Vagina (tissue), 2 donors: ENCODE measurements at regions not wholly inside any gene's neighbourhood (a gene's known extent, or its start where the extent isn't known, plus 50 kb on each side); places are given as distances from the start of the nearest gene placed in this dataset.

ENCODE experiments used
- DNase-seq, 2 donors: peaks; one replicate each; pipeline ENCODE4 v3.0.0-alpha.2; 2017; ENCODE audit errors: extremely low spot score in 2 of 2
- H3K27ac ChIP-seq: fragments of 200-600 bp; sonication (generic); one replicate; pipeline ENCODE4 v1.5.1; 2019
- H3K27me3 ChIP-seq: fragments of 200-600 bp; sonication (generic); one replicate; pipeline ENCODE4 v1.5.1; 2019
- H3K36me3 ChIP-seq, 2 donors: fragments of 200-600 bp; sonication (generic); one replicate each; pipeline ENCODE4 v1.5.1; 2017 to 2019
- H3K4me1 ChIP-seq: fragments of 200-600 bp; sonication (generic); one replicate; pipeline ENCODE4 v1.5.1; 2019
- H3K4me3 ChIP-seq, 2 donors: fragments of 200-600 bp; sonication (generic); 1 replicate in 1 of 2; 2 replicates in 1 of 2; pipeline ENCODE4 v1.5.1; 2016 to 2019
- H3K9me3 ChIP-seq: fragments of 200-600 bp; sonication (generic); one replicate; pipeline ENCODE4 v1.5.1; 2019
- POLR2A ChIP-seq, 2 donors: fragments of 450-650 bp; IDR thresholded peaks; one replicate each; pipeline ENCODE4 v1.6.1; 2017; ENCODE audit warnings: antibody characterized with exemption in 2 of 2, mild to moderate bottlenecking in 2 of 2, moderate library complexity in 2 of 2
- POLR2AphosphoS5 ChIP-seq, 2 donors: sonication (generic); formaldehyde crosslinking; IDR thresholded peaks; one replicate each; pipeline ENCODE4 v1.9.0; 2017; ENCODE audit warnings: antibody characterized with exemption in 2 of 2, mild to moderate bottlenecking in 2 of 2, low read depth in 1 of 2; ENCODE audit not compliant: insufficient read depth in 1 of 2
- intact Hi-C: fragments of 100-400 bp; cut with DNase I; formaldehyde crosslinking; loops from one replicate; pipeline ENCODE4 v1.15.1; 2023
- TF ChIP-seq, protein P1 (sequence below), 3 experiments: fragments of 450-650 bp in 2 of 3; fragments of 200-600 bp in 1 of 3; sonication (generic) in 1 of 3; IDR thresholded peaks; one replicate each; pipeline ENCODE4 v1.5.1; 2017 to 2019; ENCODE audit warnings: antibody characterized with exemption in 3 of 3, mild to moderate bottlenecking in 2 of 3, moderate library complexity in 2 of 3

DNA sequence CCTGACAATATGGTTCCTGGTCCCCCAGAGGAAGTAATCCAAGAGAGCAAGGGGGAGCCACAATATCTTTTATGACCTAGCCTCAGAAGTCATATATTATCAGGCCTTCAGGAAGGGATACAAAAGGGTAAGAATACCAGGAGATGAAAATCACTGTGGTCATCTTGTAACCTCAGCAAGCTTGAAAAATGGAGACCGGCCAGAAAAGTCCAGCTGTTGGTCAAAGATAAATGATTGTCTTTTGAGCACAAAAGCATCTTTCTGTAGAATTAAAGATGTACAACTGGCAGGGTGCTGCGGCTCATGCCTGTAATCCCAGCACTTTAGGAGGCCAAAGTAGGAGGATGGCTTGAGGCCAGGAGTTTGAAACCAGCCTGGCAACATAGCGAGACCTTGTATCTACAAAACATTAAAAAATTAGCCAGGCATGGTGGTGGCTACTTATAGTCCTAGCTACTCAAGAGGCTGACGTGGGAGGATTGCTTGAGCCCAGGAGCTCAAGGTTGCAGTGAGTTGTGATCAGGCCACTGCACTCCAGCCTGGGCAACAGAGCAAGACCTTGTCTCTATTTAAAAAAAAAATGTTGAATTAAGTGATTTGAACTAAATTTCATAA, 118.0 kb upstream of the MARCKS start:
- no peaks in the 10 kb centered on the region for H3K4me1 ChIP-seq
- H3K4me3 ChIP-seq: no peak overlapping the region
- DNase-seq: no peak
- H3K9me3 ChIP-seq: no peaks in the 10 kb centered on the region
- no peak for TF ChIP-seq POLR2A (IDR thresholded peaks at IDR 0.05)
- TF ChIP-seq POLR2AphosphoS5 (IDR thresholded peaks at IDR 0.05; ENCODE audit: insufficient read depth in 1 of 2, low read depth in 1 of 2): no peak
- TF ChIP-seq, protein P1, sequence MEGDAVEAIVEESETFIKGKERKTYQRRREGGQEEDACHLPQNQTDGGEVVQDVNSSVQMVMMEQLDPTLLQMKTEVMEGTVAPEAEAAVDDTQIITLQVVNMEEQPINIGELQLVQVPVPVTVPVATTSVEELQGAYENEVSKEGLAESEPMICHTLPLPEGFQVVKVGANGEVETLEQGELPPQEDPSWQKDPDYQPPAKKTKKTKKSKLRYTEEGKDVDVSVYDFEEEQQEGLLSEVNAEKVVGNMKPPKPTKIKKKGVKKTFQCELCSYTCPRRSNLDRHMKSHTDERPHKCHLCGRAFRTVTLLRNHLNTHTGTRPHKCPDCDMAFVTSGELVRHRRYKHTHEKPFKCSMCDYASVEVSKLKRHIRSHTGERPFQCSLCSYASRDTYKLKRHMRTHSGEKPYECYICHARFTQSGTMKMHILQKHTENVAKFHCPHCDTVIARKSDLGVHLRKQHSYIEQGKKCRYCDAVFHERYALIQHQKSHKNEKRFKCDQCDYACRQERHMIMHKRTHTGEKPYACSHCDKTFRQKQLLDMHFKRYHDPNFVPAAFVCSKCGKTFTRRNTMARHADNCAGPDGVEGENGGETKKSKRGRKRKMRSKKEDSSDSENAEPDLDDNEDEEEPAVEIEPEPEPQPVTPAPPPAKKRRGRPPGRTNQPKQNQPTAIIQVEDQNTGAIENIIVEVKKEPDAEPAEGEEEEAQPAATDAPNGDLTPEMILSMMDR (IDR thresholded peaks at IDR 0.05): no peak
- no peaks in the 10 kb centered on the region for H3K27me3 ChIP-seq
- intact Hi-C loops: no loop called here
- no peak overlapping the region for H3K27ac ChIP-seq
- no peaks in the 10 kb centered on the region for H3K36me3 ChIP-seq

- intact Hi-C loops: no loop called here
- Histone ChIP-seq H3K4me3 (no peak overlapping the region), H3K36me3 (no peaks in the 10 kb centered on the region), H3K9me3 (no peaks in the 10 kb centered on the region), H3K4me1 (no peaks in the 10 kb centered on the region), H3K27ac (no peak overlapping the region), H3K27me3 (no peaks in the 10 kb centered on the region)
- TF ChIP-seq, protein P1 (IDR thresholded peaks at IDR 0.05): no peak
- TF ChIP-seq POLR2AphosphoS5 (IDR thresholded peaks at IDR 0.05; ENCODE audit: insufficient read depth in 1 of 2, low read depth in 1 of 2): no peak
- no peak for TF ChIP-seq POLR2A (IDR thresholded peaks at IDR 0.05)
- DNase-seq: no peak
Observed at GRCh38 chr6:113741651-113742050, 115.5 kb upstream of the MARCKS start.

DNA sequence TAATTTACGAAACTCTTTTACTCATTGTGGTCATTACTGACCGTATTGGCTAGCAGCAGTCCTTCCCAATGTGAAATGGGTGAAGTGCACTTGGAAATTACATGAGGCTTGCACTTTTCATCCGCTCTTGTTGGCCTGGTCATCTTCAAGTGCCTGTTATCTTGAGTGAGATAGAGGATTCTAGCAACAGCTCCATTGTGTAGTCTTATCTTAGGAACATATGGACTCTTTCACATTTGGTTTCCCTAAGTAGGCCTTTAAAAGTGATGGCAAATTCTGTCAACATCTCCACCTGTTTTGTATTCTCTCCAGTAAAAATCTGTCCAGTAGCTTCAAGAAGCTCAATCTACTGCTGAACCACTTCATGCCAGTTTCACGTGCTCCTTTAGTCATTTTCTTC, 114.8 kb upstream of the MARCKS start:
- Histone ChIP-seq H3K36me3 (no peaks in the 10 kb centered on the region), H3K4me3 (no peak overlapping the region), H3K4me1 (no peaks in the 10 kb centered on the region), H3K27me3 (no peaks in the 10 kb centered on the region), H3K9me3 (no peaks in the 10 kb centered on the region), H3K27ac (no peak overlapping the region)
- no peak for DNase-seq
- TF ChIP-seq, protein P1 (IDR thresholded peaks at IDR 0.05): no peak
- TF ChIP-seq POLR2A (IDR thresholded peaks at IDR 0.05) (no peak), POLR2AphosphoS5 (IDR thresholded peaks at IDR 0.05; ENCODE audit: insufficient read depth in 1 of 2, low read depth in 1 of 2) (no peak)
- intact Hi-C loops: no loop called here

DNA sequence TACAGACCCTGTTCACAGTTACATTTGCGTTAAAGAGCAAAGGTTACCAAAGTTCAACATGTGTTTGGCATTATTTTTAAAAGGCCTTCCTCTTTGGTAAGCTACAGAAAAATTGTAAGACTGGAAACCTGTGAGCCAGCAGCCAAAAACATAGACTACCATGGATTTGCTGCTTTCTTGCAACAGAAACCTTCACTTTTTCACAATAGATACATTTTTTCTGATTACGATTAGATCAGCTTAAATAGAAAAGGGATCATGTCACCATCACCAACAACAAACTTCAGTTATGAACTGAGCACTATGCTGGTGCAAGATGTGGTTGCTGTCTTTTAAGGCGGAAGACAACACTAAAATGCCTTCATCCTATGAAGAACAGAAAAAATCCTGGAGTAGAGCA, 112.3 kb upstream of the MARCKS start:
- intact Hi-C loops: no loop called here
- TF ChIP-seq, protein P1 (IDR thresholded peaks at IDR 0.05): no peak
- no peak for TF ChIP-seq POLR2A (IDR thresholded peaks at IDR 0.05)
- TF ChIP-seq POLR2AphosphoS5 (IDR thresholded peaks at IDR 0.05; ENCODE audit: insufficient read depth in 1 of 2, low read depth in 1 of 2): no peak

DNA sequence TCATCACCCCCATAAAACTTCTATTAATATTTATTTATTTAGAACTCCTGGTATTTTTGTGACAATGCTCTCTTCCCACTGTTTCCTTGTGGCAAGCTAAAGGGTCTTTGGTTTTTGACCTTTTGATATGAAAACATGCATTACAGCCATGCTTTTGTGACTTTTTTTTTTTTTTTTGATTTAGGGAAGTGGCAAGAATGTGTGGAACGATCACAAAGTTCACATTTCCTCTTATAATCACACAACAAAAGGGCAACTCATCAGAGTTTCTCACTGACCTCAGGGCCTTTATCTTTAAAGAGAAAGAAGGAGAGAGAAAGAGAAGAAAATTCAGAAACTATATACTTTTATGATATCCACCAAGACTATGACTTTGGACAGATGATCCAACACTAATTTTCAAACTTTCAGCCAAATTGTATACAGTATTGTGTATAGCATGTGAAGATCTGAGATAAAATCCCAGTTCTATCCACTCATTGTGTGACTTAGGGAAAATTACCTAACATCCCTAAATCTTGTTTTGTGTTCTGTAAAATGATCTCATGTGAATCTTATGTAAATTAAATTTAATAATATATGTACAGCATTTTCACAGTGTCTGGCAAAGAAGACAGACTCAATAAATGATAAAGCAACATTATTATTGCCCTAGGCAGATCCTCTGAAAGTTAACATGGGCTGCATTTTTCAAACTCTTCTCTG, 106.8 kb upstream of the MARCKS start:
- Histone ChIP-seq H3K27me3 (no peaks in the 10 kb centered on the region), H3K4me3 (no peak overlapping the region), H3K27ac (no peak overlapping the region), H3K4me1 (no peaks in the 10 kb centered on the region), H3K9me3 (no peaks in the 10 kb centered on the region), H3K36me3 (no peaks in the 10 kb centered on the region)
- no peak for TF ChIP-seq POLR2AphosphoS5 (IDR thresholded peaks at IDR 0.05; ENCODE audit: insufficient read depth in 1 of 2, low read depth in 1 of 2)
- TF ChIP-seq, protein P1 (IDR thresholded peaks at IDR 0.05): no peak
- TF ChIP-seq POLR2A (IDR thresholded peaks at IDR 0.05): no peak
- DNase-seq: no peak
- intact Hi-C loops: no loop called here

More for the DNA sequence above, 112.3 kb upstream of the MARCKS start:
- no peaks in the 10 kb centered on the region for H3K4me1 ChIP-seq
- no peak overlapping the region for H3K4me3 ChIP-seq
- H3K36me3 ChIP-seq: no peaks in the 10 kb centered on the region
- no peak for DNase-seq
- H3K27me3 ChIP-seq: no peaks in the 10 kb centered on the region
- H3K9me3 ChIP-seq: no peaks in the 10 kb centered on the region
- no peak overlapping the region for H3K27ac ChIP-seq
